B cell (primary cell): ENCODE measurements at regions not wholly inside any gene's neighbourhood (a gene's known extent, or its start where the extent isn't known, plus 50 kb on each side); places are given as distances from the start of the nearest gene placed in this dataset.

ENCODE experiments used
- ATAC-seq: fragments of 200-7000 bp; cut with Tn5 transposase; one replicate; pipeline ENCODE4 v1.10.0; 2021; ENCODE audit warnings: low read depth, mild to moderate bottlenecking, moderate number of reproducible peaks, moderate library complexity
- CTCF ChIA-PET: fragments of 350-600 bp; sonication (Branson Sonifier 250); formaldehyde crosslinking; loops from one replicate; lab custom pipeline; 2021; ENCODE audit warnings: antibody characterized with exemption, inconsistent platforms; lab: Charles Lee
- POLR2A ChIA-PET: fragments of 350-600 bp; sonication (Branson Sonifier 250); formaldehyde crosslinking; loops from one replicate; lab custom pipeline; 2021; ENCODE audit warnings: antibody characterized with exemption; lab: Charles Lee
- DNase-seq: peaks from one replicate; pipeline ENCODE4 v3.0.0; 2013
- H2AFZ ChIP-seq: 2 replicates; pipeline ENCODE4 v1.6.1; 2012; ENCODE audit warnings: mild to moderate bottlenecking, low read depth, low read length; ENCODE audit not compliant: insufficient read depth, poor library complexity, severe bottlenecking
- H3K27ac ChIP-seq, 2 donors: 1 replicate in 1 of 2; 2 replicates in 1 of 2; pipeline ENCODE4 v1.5.1; 2012 to 2013; ENCODE audit warnings: low read length in 2 of 2, mild to moderate bottlenecking in 2 of 2, moderate library complexity in 1 of 2
- H3K27me3 ChIP-seq, 4 experiments: fragments of 200-600 bp in 1 of 4; sonication (generic) in 1 of 4; replicated peaks in 1 of 4; 1 replicate in 2 of 4; 2 replicates in 2 of 4; pipeline versions ENCODE4 v1.6.1 to v1.7.0; 2013 to 2016; ENCODE audit warnings: low read length in 3 of 4, mild to moderate bottlenecking in 2 of 4, mixed read lengths in 1 of 4, moderate library complexity in 1 of 4; ENCODE audit not compliant: insufficient read depth in 4 of 4, control insufficient read depth in 3 of 4; ENCODE audit errors: control extremely low read depth in 1 of 4
- H3K36me3 ChIP-seq, 2 experiments: replicated peaks in 1 of 2; 1 replicate in 1 of 2; 2 replicates in 1 of 2; pipeline versions ENCODE4 v1.6.1 to v1.7.1; 2013; ENCODE audit warnings: low read length in 1 of 2; ENCODE audit not compliant: insufficient read depth in 2 of 2, control insufficient read depth in 1 of 2; ENCODE audit errors: control extremely low read depth in 1 of 2, extremely low read depth in 1 of 2
- H3K4me1 ChIP-seq, 2 donors: fragments of 200-600 bp in 1 of 2; sonication (generic) in 1 of 2; 1 replicate in 1 of 2; 2 replicates in 1 of 2; pipeline versions ENCODE4 v1.5.1 to v1.6.1; 2013 to 2017; ENCODE audit warnings: low read length in 2 of 2; ENCODE audit not compliant: control insufficient read depth in 2 of 2, insufficient read depth in 2 of 2
- H3K4me2 ChIP-seq: replicated peaks from 2 replicates; pipeline ENCODE3; 2012; ENCODE audit warnings: mild to moderate bottlenecking, low read depth, low read length; ENCODE audit not compliant: poor library complexity, severe bottlenecking
- H3K4me3 ChIP-seq, 5 experiments: fragments of 200-600 bp in 1 of 5; sonication (generic) in 1 of 5; 1 replicate in 3 of 5; 2 replicates in 2 of 5; pipeline versions ENCODE4 v1.5.1 to v1.7.0; 2011 to 2016; ENCODE audit warnings: low read length in 4 of 5, mild to moderate bottlenecking in 4 of 5, low read depth in 2 of 5, control low read depth in 1 of 5, moderate library complexity in 1 of 5; ENCODE audit not compliant: insufficient read depth in 1 of 5; ENCODE audit errors: control extremely low read depth in 1 of 5, extremely low read depth in 1 of 5
- H3K79me2 ChIP-seq: fragments of 200-600 bp; sonication (generic); one replicate; pipeline ENCODE4 v1.6.0; 2016; ENCODE audit warnings: low read length; ENCODE audit not compliant: control insufficient read depth, insufficient read depth
- H3K9ac ChIP-seq: fragments of 200-600 bp; sonication (generic); 2 replicates; pipeline ENCODE4 v1.6.1; 2017; ENCODE audit warnings: mild to moderate bottlenecking, low read length, moderate library complexity
- H3K9me3 ChIP-seq, 3 donors: one replicate each; pipeline versions ENCODE4 v1.6.1 to v1.7.1; 2013; ENCODE audit warnings: low read length in 2 of 3; ENCODE audit not compliant: control insufficient read depth in 2 of 3, insufficient read depth in 1 of 3; ENCODE audit errors: control extremely low read depth in 1 of 3
- H4K20me1 ChIP-seq: 2 replicates; pipeline ENCODE4 v1.6.0; 2012; ENCODE audit warnings: mild to moderate bottlenecking, low read length; ENCODE audit not compliant: insufficient read depth, control insufficient read depth, poor library complexity, severe bottlenecking
- H3K27ac Mint-ChIP-seq: one replicate; pipeline ENCODE4 v1.8.0; 2021; ENCODE audit warnings: mixed read lengths
- H3K27me3 Mint-ChIP-seq: one replicate; pipeline ENCODE4 v1.8.0; 2021; ENCODE audit warnings: mixed read lengths
- H3K4me1 Mint-ChIP-seq: one replicate; pipeline ENCODE4 v1.8.0; 2021; ENCODE audit warnings: mixed read lengths
- H3K4me3 Mint-ChIP-seq: one replicate; pipeline ENCODE4 v1.8.0; 2021; ENCODE audit warnings: mixed read lengths
- H3K9me3 Mint-ChIP-seq: one replicate; pipeline ENCODE4 v1.8.0; 2022; ENCODE audit warnings: mixed read lengths; ENCODE audit not compliant: insufficient read depth
- CTCF ChIP-seq: fragments of 200-600 bp; IDR thresholded peaks from one replicate; pipeline ENCODE4 v1.8.0; 2022; ENCODE audit warnings: antibody characterized with exemption, mild to moderate bottlenecking
- EZH2 ChIP-seq: IDR thresholded peaks from 2 replicates; pipeline ENCODE4 v1.6.1; 2012; ENCODE audit warnings: borderline replicate concordance, low read depth, mild to moderate bottlenecking, moderate library complexity, low read length; ENCODE audit not compliant: insufficient read depth, poor library complexity, severe bottlenecking
- WGBS: methylation state at CpG from one replicate; pipeline ENCODE4 v1.1.5; 2013; ENCODE audit warnings: missing lambda C conversion rate; ENCODE audit not compliant: insufficient coverage; 5-methylcytosine and 5-hydroxymethylcytosine counted together
- intact Hi-C: fragments of 100-400 bp; cut with micrococcal nuclease; formaldehyde crosslinking; loops from one replicate; pipeline ENCODE4 v1.10.0; 2022

- no peaks in the 10 kb centered on the region for H3K79me2 ChIP-seq
- H3K4me2 ChIP-seq, result no peak overlapping the region
- no peaks in the 10 kb centered on the region for H4K20me1 ChIP-seq
- ChIA-PET POLR2A (no interaction called here), CTCF (no interaction called here)
- H3K9me3 ChIP-seq, result peaks cover 0 to 2% (median 0%) of the 10 kb centered on the region in 3 donors
- H3K9ac ChIP-seq, result no peak overlapping the region
- H3K27ac Mint-ChIP-seq, result no peak overlapping the region
- no peak overlapping the region for H2AFZ ChIP-seq
- WGBS, result no CpG with 5 or more reads among the region's 2 CpGs
- ATAC-seq, result no peak
- no peak overlapping the region for H3K4me3 Mint-ChIP-seq
- no peak overlapping the region for H3K4me3 ChIP-seq
- TF ChIP-seq CTCF (no peak), EZH2 (no peak)
- H3K4me1 Mint-ChIP-seq, result no peaks in the 10 kb centered on the region
- no peaks in the 10 kb centered on the region for H3K27me3 ChIP-seq
- no peak overlapping the region for H3K27ac ChIP-seq
- H3K27me3 Mint-ChIP-seq, result no peaks in the 10 kb centered on the region
- intact Hi-C loops, result no loop called here
- H3K9me3 Mint-ChIP-seq, result no peaks in the 10 kb centered on the region
- DNase-seq, result no peak
- H3K4me1 ChIP-seq, result no peaks in the 10 kb centered on the region
- no peaks in the 10 kb centered on the region for H3K36me3 ChIP-seq
Measured at GRCh38 chr2:41066168-41066567, 614.3 kb upstream of the SLC8A1 start.

DNA sequence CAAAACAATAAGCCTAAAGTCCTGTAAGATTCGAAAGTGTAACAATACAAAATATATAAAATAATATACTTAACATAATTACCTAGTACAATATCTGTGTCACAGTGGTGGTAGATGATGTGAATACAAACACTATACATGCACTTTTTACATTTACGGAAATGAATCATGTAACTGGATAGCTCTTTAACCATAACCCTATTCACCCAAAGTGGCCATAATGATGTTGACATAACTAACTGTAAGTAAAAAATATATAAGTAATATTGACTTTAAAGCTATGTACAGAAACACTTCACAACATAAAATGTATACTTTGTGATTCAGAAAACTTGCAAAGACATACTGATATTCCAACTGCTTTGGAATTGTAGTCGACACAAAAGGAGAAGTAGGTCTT is 616.9 kb upstream of the SLC8A1 start:
- DNase-seq (no peak), ATAC-seq (no peak)
- ChIA-PET POLR2A (no interaction called here), CTCF (no interaction called here)
- intact Hi-C loops, result no loop called here
- TF ChIP-seq CTCF (no peak), EZH2 (no peak)
- Mint-ChIP-seq H3K4me3 (no peak overlapping the region), H3K9me3 (no peaks in the 10 kb centered on the region), H3K27ac (no peak overlapping the region), H3K4me1 (no peaks in the 10 kb centered on the region), H3K27me3 (no peaks in the 10 kb centered on the region)
- H3K27me3 ChIP-seq, result no peaks in the 10 kb centered on the region
- no peaks in the 10 kb centered on the region for H3K4me1 ChIP-seq
- no peaks in the 10 kb centered on the region for H3K36me3 ChIP-seq
- no peak overlapping the region for H3K4me2 ChIP-seq
- no peak overlapping the region for H3K4me3 ChIP-seq
- H3K79me2 ChIP-seq, result no peaks in the 10 kb centered on the region
- H4K20me1 ChIP-seq, result no peaks in the 10 kb centered on the region
- H3K9me3 ChIP-seq, result no peaks in the 10 kb centered on the region
- no peak overlapping the region for H3K27ac ChIP-seq
- no peak overlapping the region for H2AFZ ChIP-seq
- H3K9ac ChIP-seq, result no peak overlapping the region
- no CpG with 5 or more reads among the region's 3 CpGs for WGBS
